GM23248 (cell line): ENCODE measurements at regions not wholly inside any gene's neighbourhood (a gene's known extent, or its start where the extent isn't known, plus 50 kb on each side); places are given as distances from the start of the nearest gene placed in this dataset.

Experiments used
- EZH2 ChIP-seq: fragments of 200-600 bp; sonication (generic); IDR thresholded peaks from 2 replicates; pipeline ENCODE4 v1.6.1; 2018; ENCODE audit warnings: antibody characterized with exemption, mild to moderate bottlenecking; ENCODE audit not compliant: insufficient read depth, poor library complexity, severe bottlenecking
- EZH2phosphoT487 ChIP-seq: fragments of 200-600 bp; sonication (generic); IDR thresholded peaks from 2 replicates; pipeline ENCODE4 v1.6.1; 2018; ENCODE audit warnings: antibody characterized with exemption, moderate library complexity, mild to moderate bottlenecking, low read depth; ENCODE audit not compliant: insufficient read depth

GRCh38 chr6:92216717-92217116 is 1202.6 kb downstream of the EPHA7 start:
- TF ChIP-seq EZH2phosphoT487 (no peak), EZH2 (no peak)
